Suprapubic skin (tissue), 4 donors: ENCODE measurements at regions not wholly inside any gene's neighbourhood (a gene's known extent, or its start where the extent isn't known, plus 50 kb on each side); places are given as distances from the start of the nearest gene placed in this dataset.

Source experiments
- DNase-seq, 2 donors: peaks; one replicate each; pipeline ENCODE4 v3.0.0-alpha.2; 2019; ENCODE audit warnings: low spot score in 2 of 2
- H3K27ac ChIP-seq: fragments of 200-600 bp; sonication (generic); one replicate; pipeline ENCODE4 v1.5.1; 2019
- H3K27me3 ChIP-seq: fragments of 200-600 bp; sonication (generic); one replicate; pipeline ENCODE4 v1.5.1; 2019
- H3K36me3 ChIP-seq: fragments of 200-600 bp; sonication (generic); one replicate; pipeline ENCODE4 v1.5.1; 2019
- H3K4me1 ChIP-seq: fragments of 200-600 bp; sonication (generic); one replicate; pipeline ENCODE4 v1.5.1; 2019
- H3K4me3 ChIP-seq: fragments of 200-600 bp; sonication (generic); one replicate; pipeline ENCODE4 v1.5.1; 2019; ENCODE audit warnings: mild to moderate bottlenecking
- H3K9me3 ChIP-seq: fragments of 200-600 bp; sonication (generic); one replicate; pipeline ENCODE4 v1.5.1; 2019
- CTCF ChIP-seq, 2 donors: fragments of 200-600 bp in 1 of 2; fragments of 450-650 bp in 1 of 2; sonication (generic) in 1 of 2; IDR thresholded peaks; one replicate each; pipeline ENCODE4 v1.5.1; 2016 to 2019; ENCODE audit warnings: antibody characterized with exemption in 2 of 2, mild to moderate bottlenecking in 1 of 2, moderate library complexity in 1 of 2
- EP300 ChIP-seq: sonication (generic); formaldehyde crosslinking; IDR thresholded peaks from one replicate; pipeline ENCODE4 v1.6.1; 2017; ENCODE audit warnings: antibody characterized with exemption
- POLR2A ChIP-seq, 2 donors: fragments of 450-650 bp; IDR thresholded peaks; one replicate each; pipeline ENCODE4 v1.6.1; 2017; ENCODE audit warnings: antibody characterized with exemption in 2 of 2, mild to moderate bottlenecking in 2 of 2, moderate library complexity in 2 of 2
- POLR2AphosphoS5 ChIP-seq, 3 donors: sonication (generic); formaldehyde crosslinking; IDR thresholded peaks; one replicate each; pipeline ENCODE4 v1.6.1; 2017; ENCODE audit warnings: antibody characterized with exemption in 3 of 3
- WGBS: methylation state at CpG from one replicate; pipeline ENCODE4 v1.1.5; 2018; 5-methylcytosine and 5-hydroxymethylcytosine counted together

GRCh38 chr6:170164271-170164900 is 126.5 kb downstream of the DLL1 start:
- H3K4me3 ChIP-seq, result no peak overlapping the region
- H3K27ac ChIP-seq, result no peak overlapping the region
- WGBS, result 80% methylated on average over 20 of the region's 21 CpGs
- peaks cover 11% of the 10 kb centered on the region for H3K4me1 ChIP-seq
- H3K9me3 ChIP-seq, result no peaks in the 10 kb centered on the region
- TF ChIP-seq CTCF (IDR thresholded peaks at IDR 0.05), result no peak
- no peak for TF ChIP-seq EP300
- no peak for TF ChIP-seq POLR2A (IDR thresholded peaks at IDR 0.05)
- no peak for TF ChIP-seq POLR2AphosphoS5 (IDR thresholded peaks at IDR 0.05)
- peaks cover 14% of the 10 kb centered on the region for H3K27me3 ChIP-seq
- H3K36me3 ChIP-seq, result no peaks in the 10 kb centered on the region
- peak; percentile 41 to 71 for DNase-seq

GRCh38 chr6:170163405-170164170 is 127.3 kb downstream of the DLL1 start:
- no peak overlapping the region for H3K27ac ChIP-seq
- H3K4me1 ChIP-seq, result peaks cover 11% of the 10 kb centered on the region
- H3K27me3 ChIP-seq, result peaks cover 14% of the 10 kb centered on the region
- no peak overlapping the region for H3K4me3 ChIP-seq
- no peaks in the 10 kb centered on the region for H3K36me3 ChIP-seq
- WGBS, result 91% methylated on average over 15 of the region's 27 CpGs
- DNase-seq, result peak; percentile 51 to 56
- H3K9me3 ChIP-seq, result no peaks in the 10 kb centered on the region
- TF ChIP-seq POLR2AphosphoS5 (IDR thresholded peaks at IDR 0.05) (no peak), EP300 (no peak), POLR2A (IDR thresholded peaks at IDR 0.05) (no peak), CTCF (IDR thresholded peaks at IDR 0.05) (no peak)

GRCh38 chr6:170162775-170163404 is 128.0 kb downstream of the DLL1 start:
- Histone ChIP-seq H3K36me3 (no peaks in the 10 kb centered on the region), H3K27me3 (peaks cover 16% of the 10 kb centered on the region), H3K9me3 (no peaks in the 10 kb centered on the region), H3K27ac (no peak overlapping the region), H3K4me1 (peaks cover 11% of the 10 kb centered on the region), H3K4me3 (no peak overlapping the region)
- WGBS, result 91% methylated on average over 19 of the region's 19 CpGs
- DNase-seq, result no peak
- TF ChIP-seq EP300, result no peak
- TF ChIP-seq POLR2AphosphoS5 (IDR thresholded peaks at IDR 0.05), result no peak
- TF ChIP-seq POLR2A (IDR thresholded peaks at IDR 0.05), result no peak
- no peak for TF ChIP-seq CTCF (IDR thresholded peaks at IDR 0.05)

- Histone ChIP-seq H3K4me1 (peaks cover 11% of the 10 kb centered on the region), H3K27ac (no peak overlapping the region), H3K27me3 (peaks cover 16% of the 10 kb centered on the region), H3K36me3 (no peaks in the 10 kb centered on the region), H3K4me3 (no peak overlapping the region), H3K9me3 (no peaks in the 10 kb centered on the region)
- DNase-seq, result peak; percentile 33 to 68
- 88% methylated on average over 20 of the region's 27 CpGs for WGBS
- TF ChIP-seq EP300, result no peak
- no peak for TF ChIP-seq POLR2AphosphoS5 (IDR thresholded peaks at IDR 0.05)
- TF ChIP-seq CTCF (IDR thresholded peaks at IDR 0.05), result no peak
- no peak for TF ChIP-seq POLR2A (IDR thresholded peaks at IDR 0.05)
Observed at GRCh38 chr6:170162011-170162774, 128.7 kb downstream of the DLL1 start.
